ENCODE measurements at regions not wholly inside any gene's neighbourhood (a gene's known extent, or its start where the extent isn't known, plus 50 kb on each side); places are given as distances from the start of the nearest gene placed in this dataset.

- TF ChIP-seq CTCF (IDR thresholded peaks at IDR 0.05) (no peak), POLR2A (IDR thresholded peaks at IDR 0.05) (no peak)
Measured at GRCh38 chr3:170740285-170740684, 129.7 kb downstream of the RPL22L1 start.
